ENCODE measurements at regions not wholly inside any gene's neighbourhood (a gene's known extent, or its start where the extent isn't known, plus 50 kb on each side); places are given as distances from the start of the nearest gene placed in this dataset.
A peak's percentile ranks its signal among the peaks of the same experiment; 100 is the strongest.

- H3K4me3 ChIP-seq (ENCODE audit: low read depth, low read length) = no peak overlapping the region
- peak; percentile 3 for DNase-seq (ENCODE audit: low read depth)
- TF ChIP-seq CTCF (IDR thresholded peaks at IDR 0.05; ENCODE audit: insufficient read depth, low read depth, low read length) = no peak
These were observed 79.8 kb upstream of the NCAM1 start for GRCh38 chr11:112881461-112881860.

GRCh38 chr11:112882494-112883381, 78.5 kb upstream of the NCAM1 start:
- H3K4me3 ChIP-seq (ENCODE audit: low read depth, low read length) = no peak overlapping the region
- DNase-seq (ENCODE audit: low read depth) = no peak
- no peak for TF ChIP-seq CTCF (IDR thresholded peaks at IDR 0.05; ENCODE audit: insufficient read depth, low read depth, low read length)

GRCh38 chr11:112884012-112884767, 77.0 kb upstream of the NCAM1 start:
- TF ChIP-seq CTCF (IDR thresholded peaks at IDR 0.05; ENCODE audit: insufficient read depth, low read depth, low read length) = no peak
- no peak overlapping the region for H3K4me3 ChIP-seq (ENCODE audit: low read depth, low read length)
- no peak for DNase-seq (ENCODE audit: low read depth)

GRCh38 chr11:112885744-112886433, 75.3 kb upstream of the NCAM1 start:
- DNase-seq (ENCODE audit: low read depth) = no peak
- TF ChIP-seq CTCF (IDR thresholded peaks at IDR 0.05; ENCODE audit: insufficient read depth, low read depth, low read length) = no peak
- no peak overlapping the region for H3K4me3 ChIP-seq (ENCODE audit: low read depth, low read length)

GRCh38 chr11:112886434-112887370, 74.5 kb upstream of the NCAM1 start:
- TF ChIP-seq CTCF (IDR thresholded peaks at IDR 0.05; ENCODE audit: insufficient read depth, low read depth, low read length) = no peak
- H3K4me3 ChIP-seq (ENCODE audit: low read depth, low read length) = no peak overlapping the region
- DNase-seq (ENCODE audit: low read depth) = no peak

- no peak for DNase-seq (ENCODE audit: low read depth)
- no peak overlapping the region for H3K4me3 ChIP-seq (ENCODE audit: low read depth, low read length)
- TF ChIP-seq CTCF (IDR thresholded peaks at IDR 0.05; ENCODE audit: insufficient read depth, low read depth, low read length) = no peak
These were observed 71.8 kb upstream of the NCAM1 start for GRCh38 chr11:112889446-112889845.
